ENCODE measurements at regions not wholly inside any gene's neighbourhood (a gene's known extent, or its start where the extent isn't known, plus 50 kb on each side); places are given as distances from the start of the nearest gene placed in this dataset.

DNA sequence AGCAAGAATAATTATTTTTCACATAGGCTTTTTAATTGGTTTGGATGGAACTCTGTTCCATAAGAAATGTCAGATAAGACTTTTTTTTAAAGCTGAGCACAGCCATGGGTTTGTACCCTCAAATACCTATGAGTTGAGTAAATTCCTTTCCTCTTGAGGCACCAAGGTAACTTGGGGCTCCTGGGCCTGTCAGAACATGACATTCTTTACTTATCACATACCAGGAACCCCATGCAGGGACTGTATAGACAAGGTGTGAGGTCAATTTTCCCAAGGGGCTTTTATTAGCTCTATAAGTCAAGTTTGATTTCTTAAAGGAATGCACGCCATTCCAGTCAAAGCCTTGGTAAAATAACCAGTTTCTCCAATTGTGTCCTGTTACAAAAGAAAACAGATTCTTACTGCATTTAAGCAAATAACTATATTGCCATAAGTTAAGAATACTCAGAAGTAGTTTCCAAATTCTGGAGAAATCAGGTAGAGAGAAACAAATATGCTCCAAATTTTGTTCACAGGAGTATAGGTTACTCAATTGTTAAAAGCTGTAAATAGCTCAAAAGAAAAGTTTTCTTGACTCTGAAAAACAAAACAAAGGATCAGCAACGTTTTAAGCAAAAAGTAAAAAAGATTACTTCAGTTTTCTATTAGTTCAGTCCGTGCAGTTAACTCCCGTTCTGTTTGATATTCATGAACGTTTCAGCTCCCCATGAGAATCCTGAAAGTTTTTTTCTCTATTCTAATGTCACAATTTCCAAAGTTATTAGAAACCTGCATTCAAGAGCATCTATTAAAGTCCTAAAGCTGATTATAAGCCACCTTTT lies 167.5 kb upstream of the NAMPT start:
- no peak overlapping the region for H3K4me3 Mint-ChIP-seq (ENCODE audit: low read depth, unreplicated experiment)
- no peak for DNase-seq
- CTCF ChIA-PET: no interaction called here
- intact Hi-C loops (cut with micrococcal nuclease; ENCODE audit: unreplicated experiment): no loop called here
- H3K36me3 Mint-ChIP-seq (ENCODE audit: insufficient read depth, unreplicated experiment): no peaks in the 10 kb centered on the region
- no peak overlapping the region for H3K27ac Mint-ChIP-seq (ENCODE audit: unreplicated experiment)
- H3K4me1 Mint-ChIP-seq (ENCODE audit: low read depth, unreplicated experiment): peaks cover 9% of the 10 kb centered on the region
- BruUV-seq (replicated peaks): no TSS peak
- peaks cover 3% of the 10 kb centered on the region for H3K9me3 Mint-ChIP-seq (ENCODE audit: low read depth, unreplicated experiment)
- TF ChIP-seq CTCF (IDR thresholded peaks at IDR 0.05; ENCODE audit: unreplicated experiment): no peak
- no peaks in the 10 kb centered on the region for H3K27me3 Mint-ChIP-seq (ENCODE audit: unreplicated experiment)

- peaks cover 6% of the 10 kb centered on the region for H3K4me1 Mint-ChIP-seq (ENCODE audit: low read depth, unreplicated experiment)
- H3K4me3 Mint-ChIP-seq (ENCODE audit: low read depth, unreplicated experiment): no peak overlapping the region
- CTCF ChIA-PET: no interaction called here
These were observed 166.4 kb upstream of the NAMPT start for GRCh38 chr7:106451171-106451570.

GRCh38 chr7:106450716-106451115 lies 165.9 kb upstream of the NAMPT start:
- CTCF ChIA-PET: no interaction called here
- BruUV-seq (replicated peaks): no TSS peak
- peak overlapping the region; percentile 5 for H3K27ac Mint-ChIP-seq (ENCODE audit: unreplicated experiment)
- peaks cover 2% of the 10 kb centered on the region for H3K4me1 Mint-ChIP-seq (ENCODE audit: low read depth, unreplicated experiment)
- DNase-seq: no peak
- intact Hi-C loops (cut with micrococcal nuclease; ENCODE audit: unreplicated experiment): no loop called here
- H3K36me3 Mint-ChIP-seq (ENCODE audit: insufficient read depth, unreplicated experiment): no peaks in the 10 kb centered on the region
- H3K4me3 Mint-ChIP-seq (ENCODE audit: low read depth, unreplicated experiment): no peak overlapping the region
- TF ChIP-seq CTCF (IDR thresholded peaks at IDR 0.05; ENCODE audit: unreplicated experiment): no peak
- H3K27me3 Mint-ChIP-seq (ENCODE audit: unreplicated experiment): no peaks in the 10 kb centered on the region
- peaks cover 3% of the 10 kb centered on the region for H3K9me3 Mint-ChIP-seq (ENCODE audit: low read depth, unreplicated experiment)

More at GRCh38 chr7:106451171-106451570, 166.4 kb upstream of the NAMPT start:
- Mint-ChIP-seq H3K27ac (ENCODE audit: unreplicated experiment) (no peak overlapping the region), H3K36me3 (ENCODE audit: insufficient read depth, unreplicated experiment) (no peaks in the 10 kb centered on the region), H3K9me3 (ENCODE audit: low read depth, unreplicated experiment) (peaks cover 3% of the 10 kb centered on the region), H3K27me3 (ENCODE audit: unreplicated experiment) (no peaks in the 10 kb centered on the region)
- no peak for TF ChIP-seq CTCF (IDR thresholded peaks at IDR 0.05; ENCODE audit: unreplicated experiment)
- no TSS peak for BruUV-seq (replicated peaks)
- no peak for DNase-seq
- intact Hi-C loops (cut with micrococcal nuclease; ENCODE audit: unreplicated experiment): no loop called here

DNA sequence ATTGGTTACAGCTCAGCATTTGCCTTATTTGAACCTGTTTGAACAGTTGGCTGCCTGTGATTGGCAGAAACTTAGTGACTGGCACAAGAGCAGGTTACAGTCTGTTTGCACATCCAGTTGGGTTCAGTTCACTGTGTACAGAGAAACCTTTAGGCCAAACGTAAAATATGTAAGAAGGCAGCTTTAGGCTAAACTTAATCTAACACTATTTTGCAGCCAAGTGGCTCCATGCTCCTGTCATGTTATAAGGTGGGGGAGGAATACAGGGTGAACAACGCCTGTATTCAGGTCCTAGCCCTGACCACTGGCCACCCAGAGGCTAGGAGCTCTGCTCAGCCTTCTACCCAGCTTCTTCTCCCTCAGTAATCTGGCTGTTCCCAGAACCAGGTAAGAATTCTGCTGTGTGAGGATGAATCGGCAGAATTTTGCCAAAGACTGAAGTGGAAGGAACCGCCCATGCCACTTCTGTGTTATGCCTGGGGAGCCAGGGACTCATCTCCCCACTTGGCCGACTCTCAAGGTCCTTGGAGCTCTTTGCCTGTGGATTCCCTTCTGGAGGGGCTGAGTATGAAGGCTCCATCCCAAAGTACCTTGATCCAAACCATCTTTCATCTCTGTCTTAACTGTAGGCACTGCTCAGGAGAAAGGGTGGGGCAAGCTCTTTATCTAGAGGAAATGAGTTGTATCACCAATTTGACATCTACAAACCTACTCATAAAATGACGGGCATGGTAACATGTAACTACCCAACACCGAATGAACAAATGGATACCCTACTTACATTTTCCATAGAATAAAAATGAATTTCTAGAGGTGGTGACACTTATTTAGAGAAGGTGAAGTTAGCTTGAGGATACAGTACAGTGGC lies 164.4 kb upstream of the NAMPT start:
- H3K27me3 Mint-ChIP-seq (ENCODE audit: unreplicated experiment): no peaks in the 10 kb centered on the region
- H3K4me1 Mint-ChIP-seq (ENCODE audit: low read depth, unreplicated experiment): no peaks in the 10 kb centered on the region
- BruUV-seq (replicated peaks): no TSS peak
- H3K27ac Mint-ChIP-seq (ENCODE audit: unreplicated experiment): no peak overlapping the region
- H3K36me3 Mint-ChIP-seq (ENCODE audit: insufficient read depth, unreplicated experiment): no peaks in the 10 kb centered on the region
- no peak for TF ChIP-seq CTCF (IDR thresholded peaks at IDR 0.05; ENCODE audit: unreplicated experiment)
- DNase-seq: no peak
- H3K4me3 Mint-ChIP-seq (ENCODE audit: low read depth, unreplicated experiment): no peak overlapping the region
- peaks cover 6% of the 10 kb centered on the region for H3K9me3 Mint-ChIP-seq (ENCODE audit: low read depth, unreplicated experiment)
- CTCF ChIA-PET: no interaction called here
- intact Hi-C loops (cut with micrococcal nuclease; ENCODE audit: unreplicated experiment): no loop called here

All from Calu3 (cell line).